ENCODE measurements at regions not wholly inside any gene's neighbourhood (a gene's known extent, or its start where the extent isn't known, plus 50 kb on each side); places are given as distances from the start of the nearest gene placed in this dataset.

- no peak for DNase-seq (ENCODE audit: extremely low read depth, low read depth)
- TF ChIP-seq CTCF (IDR thresholded peaks at IDR 0.05; ENCODE audit: low read depth, low read length, missing control alignments): no peak
- no peak overlapping the region for H3K4me3 ChIP-seq (replicated peaks; ENCODE audit: low read depth, low read length)
These were observed 90.4 kb upstream of the AKT3 start for GRCh38 chr1:243940451-243940850.

DNA sequence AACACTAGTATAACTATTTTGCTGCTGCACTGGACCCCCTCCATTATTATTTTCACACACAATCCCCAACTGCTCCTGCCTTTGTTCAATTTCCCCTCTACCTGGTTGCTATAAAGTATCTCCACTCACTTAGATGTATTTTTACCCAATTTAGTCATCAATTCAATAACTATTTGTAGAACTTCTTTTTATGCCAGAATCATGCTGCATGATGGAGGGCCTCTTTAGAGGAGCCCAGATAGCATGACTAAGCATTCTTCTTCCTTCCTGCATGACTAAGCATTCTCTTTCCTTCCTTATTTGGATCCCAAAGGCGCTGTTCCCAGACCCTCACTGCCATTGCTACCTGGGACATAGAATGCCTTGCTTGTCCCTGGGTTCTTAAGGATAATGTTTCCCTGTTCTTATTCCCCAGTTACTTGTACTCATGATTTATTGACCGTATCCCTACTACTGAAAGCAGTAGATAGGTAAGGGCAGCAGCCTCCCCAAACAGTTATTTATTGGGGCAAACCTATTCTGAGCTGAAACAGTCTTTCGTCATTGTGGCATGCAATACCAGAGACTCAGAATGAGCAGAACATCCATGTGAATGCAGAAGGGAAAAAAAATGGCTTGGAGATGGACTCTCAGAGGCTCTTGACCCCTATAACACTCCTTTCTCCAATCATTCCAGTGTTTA lies 89.3 kb upstream of the AKT3 start:
- DNase-seq (ENCODE audit: extremely low read depth, low read depth): no peak
- TF ChIP-seq CTCF (IDR thresholded peaks at IDR 0.05; ENCODE audit: low read depth, low read length, missing control alignments): no peak
- no peak overlapping the region for H3K4me3 ChIP-seq (replicated peaks; ENCODE audit: low read depth, low read length)

- TF ChIP-seq CTCF (IDR thresholded peaks at IDR 0.05; ENCODE audit: low read depth, low read length, missing control alignments): no peak
These were observed 88.2 kb upstream of the AKT3 start for GRCh38 chr1:243938208-243938607.

DNA sequence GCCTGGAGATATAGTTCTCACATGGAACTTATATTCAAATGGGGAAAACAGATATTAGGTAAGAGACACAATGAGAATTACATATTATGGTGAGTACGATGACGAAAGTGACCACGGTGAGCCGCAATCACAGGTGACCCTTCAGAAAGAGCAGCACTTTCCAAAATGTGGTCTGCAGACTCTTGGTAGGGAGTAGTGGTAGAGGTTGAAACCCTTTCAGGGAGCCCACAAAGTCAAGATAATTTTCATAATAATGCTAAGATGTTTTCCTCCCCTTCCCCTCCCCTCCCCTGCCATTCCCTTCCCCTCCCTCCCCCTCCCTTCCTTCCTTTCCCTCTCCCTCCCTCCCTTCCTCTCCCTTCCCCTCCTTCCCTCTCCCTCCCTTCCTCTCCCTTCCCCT lies 83.5 kb upstream of the AKT3 start:
- TF ChIP-seq CTCF (IDR thresholded peaks at IDR 0.05; ENCODE audit: low read depth, low read length, missing control alignments): no peak
- H3K4me3 ChIP-seq (replicated peaks; ENCODE audit: low read depth, low read length): no peak overlapping the region
- no peak for DNase-seq (ENCODE audit: extremely low read depth, low read depth)

More at GRCh38 chr1:243938208-243938607, 88.2 kb upstream of the AKT3 start:
- no peak for DNase-seq (ENCODE audit: extremely low read depth, low read depth)
- H3K4me3 ChIP-seq (replicated peaks; ENCODE audit: low read depth, low read length): no peak overlapping the region

- no peak for DNase-seq (ENCODE audit: extremely low read depth, low read depth)
- H3K4me3 ChIP-seq (replicated peaks; ENCODE audit: low read depth, low read length): no peak overlapping the region
- no peak for TF ChIP-seq CTCF (IDR thresholded peaks at IDR 0.05; ENCODE audit: low read depth, low read length, missing control alignments)
These were observed 81.9 kb upstream of the AKT3 start for GRCh38 chr1:243931957-243932356.

DNA sequence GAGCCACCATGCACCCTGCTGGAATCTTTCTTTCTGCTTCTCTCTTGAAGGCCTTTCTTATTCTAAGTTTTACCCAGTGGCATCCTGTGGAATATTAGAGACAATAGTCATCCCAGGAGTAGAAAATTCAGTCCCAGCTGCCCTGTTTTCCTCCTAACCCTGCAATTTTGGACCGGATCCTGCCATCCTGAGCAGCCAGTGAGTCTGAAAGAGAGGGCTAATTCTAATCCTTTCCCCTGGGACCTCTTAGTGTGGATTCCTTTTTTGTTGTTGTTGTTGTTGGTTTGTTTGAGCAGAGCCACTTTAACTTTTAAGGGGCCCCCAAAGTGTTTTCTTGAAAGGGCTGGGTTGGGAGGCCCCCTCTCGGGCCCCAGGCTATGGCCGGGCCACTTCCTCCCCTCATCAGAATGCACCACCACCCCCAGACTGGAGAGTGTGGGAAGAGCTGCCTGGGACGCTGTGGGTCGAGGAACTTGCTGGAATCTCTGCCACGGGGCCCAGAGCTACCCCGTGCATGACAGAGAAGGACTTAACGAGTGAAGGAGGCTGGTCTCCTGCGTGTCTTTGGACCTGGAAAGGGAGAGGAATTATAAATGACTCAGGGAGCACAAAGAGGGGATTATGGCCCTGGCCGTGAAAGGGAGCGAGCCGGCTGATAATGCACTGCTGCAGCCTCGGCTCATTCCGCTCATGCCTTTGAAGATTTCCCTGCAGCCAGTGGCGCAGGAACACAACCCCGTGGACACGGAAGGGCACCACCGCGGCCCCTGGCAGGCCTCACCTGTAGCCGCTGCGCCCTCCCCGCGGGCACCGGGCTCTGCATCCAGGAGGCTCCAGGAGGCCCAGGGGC lies 81.0 kb upstream of the AKT3 start:
- no peak overlapping the region for H3K4me3 ChIP-seq (replicated peaks; ENCODE audit: low read depth, low read length)
- TF ChIP-seq CTCF (IDR thresholded peaks at IDR 0.05; ENCODE audit: low read depth, low read length, missing control alignments): no peak
- no peak for DNase-seq (ENCODE audit: extremely low read depth, low read depth)
